HUES48 (cell line): ENCODE measurements at regions not wholly inside any gene's neighbourhood (a gene's known extent, or its start where the extent isn't known, plus 50 kb on each side); places are given as distances from the start of the nearest gene placed in this dataset.
"Not testable (repeated sequence)": the region's sequence is repeated elsewhere in the genome, so short reads cannot be mapped to it uniquely, and the experiment has no call there.

Experiments used
- H3K27ac ChIP-seq: one replicate; pipeline ENCODE4 v1.7.0; 2013; ENCODE audit warnings: low read depth, low read length, inconsistent platforms
- H3K27me3 ChIP-seq: 2 replicates; pipeline ENCODE4 v1.6.1; 2013; ENCODE audit warnings: mild to moderate bottlenecking, low read length; ENCODE audit not compliant: control insufficient read depth, insufficient read depth
- H3K36me3 ChIP-seq: 2 replicates; pipeline ENCODE4 v1.6.1; 2013; ENCODE audit warnings: low read length; ENCODE audit not compliant: control insufficient read depth, insufficient read depth
- H3K4me1 ChIP-seq: 2 replicates; pipeline ENCODE4 v1.6.1; 2013; ENCODE audit warnings: mild to moderate bottlenecking, low read length; ENCODE audit not compliant: control insufficient read depth, insufficient read depth
- H3K4me3 ChIP-seq: 2 replicates; pipeline ENCODE4 v1.5.1; 2013; ENCODE audit warnings: mild to moderate bottlenecking, low read depth, low read length
- H3K9ac ChIP-seq: 2 replicates; pipeline ENCODE4 v1.6.1; 2013; ENCODE audit warnings: mild to moderate bottlenecking, low read depth, low read length, moderate library complexity
- H3K9me3 ChIP-seq: 2 replicates; pipeline ENCODE4 v1.6.1; 2013; ENCODE audit warnings: low read length; ENCODE audit not compliant: control insufficient read depth, insufficient read depth

GRCh38 chr2:126115975-126116374 is 540.0 kb upstream of the GYPC start:
- Histone ChIP-seq H3K9ac (no peak overlapping the region), H3K4me3 (no peak overlapping the region), H3K27me3 (no peaks in the 10 kb centered on the region), H3K36me3 (no peaks in the 10 kb centered on the region), H3K9me3 (no peaks in the 10 kb centered on the region), H3K4me1 (peaks cover 13% of the 10 kb centered on the region), H3K27ac (no peak overlapping the region)

- Histone ChIP-seq H3K27me3 (no peaks in the 10 kb centered on the region), H3K4me1 (peaks cover 13% of the 10 kb centered on the region), H3K4me3 (no peak overlapping the region), H3K36me3 (no peaks in the 10 kb centered on the region), H3K27ac (no peak overlapping the region), H3K9me3 (no peaks in the 10 kb centered on the region), H3K9ac (no peak overlapping the region)
These were observed 538.1 kb upstream of the GYPC start for GRCh38 chr2:126117886-126118285.

GRCh38 chr2:126145752-126146151 is 510.2 kb upstream of the GYPC start:
- H3K4me1 ChIP-seq: no peaks in the 10 kb centered on the region
- H3K36me3 ChIP-seq: no peaks in the 10 kb centered on the region
- H3K4me3 ChIP-seq: no peak overlapping the region
- no peak overlapping the region for H3K27ac ChIP-seq
- no peaks in the 10 kb centered on the region for H3K27me3 ChIP-seq
- no peak overlapping the region for H3K9ac ChIP-seq
- no peaks in the 10 kb centered on the region for H3K9me3 ChIP-seq

- H3K9me3 ChIP-seq: no peaks in the 10 kb centered on the region; the same call in 1 of the 2 replicates
- H3K4me1 ChIP-seq: no peaks in the 10 kb centered on the region
- no peak overlapping the region for H3K27ac ChIP-seq
- no peaks in the 10 kb centered on the region for H3K36me3 ChIP-seq
- no peak overlapping the region for H3K4me3 ChIP-seq
- no peak overlapping the region for H3K9ac ChIP-seq
- H3K27me3 ChIP-seq: no peaks in the 10 kb centered on the region
These were observed 501.6 kb upstream of the GYPC start for GRCh38 chr2:126154256-126154785.

GRCh38 chr2:126160950-126161349 is 495.0 kb upstream of the GYPC start:
- H3K9ac ChIP-seq, H3K27ac ChIP-seq, H3K27me3 ChIP-seq, H3K4me3 ChIP-seq, H3K4me1 ChIP-seq, H3K36me3 ChIP-seq, H3K9me3 ChIP-seq: not testable (repeated sequence)

GRCh38 chr2:126172631-126173184 is 483.2 kb upstream of the GYPC start:
- Histone ChIP-seq H3K36me3 (no peaks in the 10 kb centered on the region), H3K9me3 (no peaks in the 10 kb centered on the region)

GRCh38 chr2:126175222-126175621 is 480.7 kb upstream of the GYPC start:
- no peaks in the 10 kb centered on the region for H3K27me3 ChIP-seq
- peak overlapping the region; percentile 35 for H3K27ac ChIP-seq
- H3K4me1 ChIP-seq: no peaks in the 10 kb centered on the region
- H3K9ac ChIP-seq: no peak overlapping the region
- H3K4me3 ChIP-seq: no peak overlapping the region
- H3K36me3 ChIP-seq: no peaks in the 10 kb centered on the region
- no peaks in the 10 kb centered on the region for H3K9me3 ChIP-seq

More at GRCh38 chr2:126172631-126173184, 483.2 kb upstream of the GYPC start:
- no peak overlapping the region for H3K4me3 ChIP-seq
- no peak overlapping the region for H3K27ac ChIP-seq
- H3K27me3 ChIP-seq: no peaks in the 10 kb centered on the region
- no peaks in the 10 kb centered on the region for H3K4me1 ChIP-seq
- H3K9ac ChIP-seq: no peak overlapping the region

- no peak overlapping the region for H3K4me3 ChIP-seq
- no peaks in the 10 kb centered on the region for H3K4me1 ChIP-seq
- no peaks in the 10 kb centered on the region for H3K9me3 ChIP-seq
- H3K9ac ChIP-seq: no peak overlapping the region
- no peaks in the 10 kb centered on the region for H3K36me3 ChIP-seq
- H3K27me3 ChIP-seq: no peaks in the 10 kb centered on the region
- no peak overlapping the region for H3K27ac ChIP-seq
These were observed 478.5 kb upstream of the GYPC start for GRCh38 chr2:126177479-126177878.

GRCh38 chr2:126187668-126188067 is 468.3 kb upstream of the GYPC start:
- no peaks in the 10 kb centered on the region for H3K4me1 ChIP-seq
- H3K27me3 ChIP-seq: no peaks in the 10 kb centered on the region
- no peak overlapping the region for H3K4me3 ChIP-seq
- no peak overlapping the region for H3K9ac ChIP-seq
- no peaks in the 10 kb centered on the region for H3K9me3 ChIP-seq
- no peak overlapping the region for H3K27ac ChIP-seq
- H3K36me3 ChIP-seq: no peaks in the 10 kb centered on the region

- no peaks in the 10 kb centered on the region for H3K36me3 ChIP-seq
- H3K4me3 ChIP-seq: no peak overlapping the region
- H3K9me3 ChIP-seq: no peaks in the 10 kb centered on the region
- no peak overlapping the region for H3K9ac ChIP-seq
- H3K4me1 ChIP-seq: no peaks in the 10 kb centered on the region
- no peak overlapping the region for H3K27ac ChIP-seq
- H3K27me3 ChIP-seq: no peaks in the 10 kb centered on the region
These were observed 466.4 kb upstream of the GYPC start for GRCh38 chr2:126189527-126189926.

GRCh38 chr2:126200538-126200937 is 455.4 kb upstream of the GYPC start:
- Histone ChIP-seq H3K27me3 (no peaks in the 10 kb centered on the region), H3K9me3 (no peaks in the 10 kb centered on the region), H3K27ac (no peak overlapping the region), H3K4me1 (no peaks in the 10 kb centered on the region), H3K36me3 (no peaks in the 10 kb centered on the region), H3K9ac (no peak overlapping the region), H3K4me3 (no peak overlapping the region)
